OCI-LY3 (cell line): ENCODE measurements at regions not wholly inside any gene's neighbourhood (a gene's known extent, or its start where the extent isn't known, plus 50 kb on each side); places are given as distances from the start of the nearest gene placed in this dataset.

Experiments
- CTCF ChIP-seq: fragments of 200-600, 300-600 bp; sonication (generic); IDR thresholded peaks from 2 replicates; pipeline ENCODE4 v1.5.1; 2014; ENCODE audit warnings: antibody characterized with exemption, low read length, low read depth
- EZH2phosphoT487 ChIP-seq: fragments of 200-600 bp; shearing (Covaris generic); IDR thresholded peaks from 2 replicates; pipeline ENCODE4 v1.6.1; 2018; ENCODE audit warnings: antibody characterized with exemption, mixed run types, low read depth

- no peak for TF ChIP-seq CTCF
- no peak for TF ChIP-seq EZH2phosphoT487
These were observed 666.5 kb downstream of the FLRT2 start for GRCh38 chr14:86196471-86196870.
